HG03196 (cell line): ENCODE measurements at regions not wholly inside any gene's neighbourhood (a gene's known extent, or its start where the extent isn't known, plus 50 kb on each side); places are given as distances from the start of the nearest gene placed in this dataset.

Experiments
- ATAC-seq: cut with Tn5 transposase; IDR thresholded peaks from one replicate; pipeline ENCODE4 v1.9.1; 2021; ENCODE audit not compliant: unreplicated experiment

DNA sequence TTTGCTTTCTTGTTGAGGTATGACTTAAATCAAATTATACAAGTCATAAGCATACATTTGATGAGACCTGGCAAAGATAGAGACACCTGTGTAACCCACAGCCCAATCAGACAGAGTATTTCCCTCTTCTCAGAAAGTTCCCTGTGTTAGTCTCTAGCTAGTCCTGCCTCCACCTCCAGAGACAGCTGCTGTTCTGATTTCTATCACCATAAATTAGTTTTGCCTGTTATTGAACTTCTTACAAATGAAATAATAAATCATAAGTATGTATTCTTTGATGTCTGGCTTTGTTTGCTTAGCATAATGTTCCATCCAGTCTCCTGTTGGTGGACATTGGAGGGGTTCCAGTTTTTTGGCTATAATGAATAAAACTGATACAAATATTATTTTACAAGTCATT is 194.5 kb downstream of the ICE1 start:
- no peak for ATAC-seq

DNA sequence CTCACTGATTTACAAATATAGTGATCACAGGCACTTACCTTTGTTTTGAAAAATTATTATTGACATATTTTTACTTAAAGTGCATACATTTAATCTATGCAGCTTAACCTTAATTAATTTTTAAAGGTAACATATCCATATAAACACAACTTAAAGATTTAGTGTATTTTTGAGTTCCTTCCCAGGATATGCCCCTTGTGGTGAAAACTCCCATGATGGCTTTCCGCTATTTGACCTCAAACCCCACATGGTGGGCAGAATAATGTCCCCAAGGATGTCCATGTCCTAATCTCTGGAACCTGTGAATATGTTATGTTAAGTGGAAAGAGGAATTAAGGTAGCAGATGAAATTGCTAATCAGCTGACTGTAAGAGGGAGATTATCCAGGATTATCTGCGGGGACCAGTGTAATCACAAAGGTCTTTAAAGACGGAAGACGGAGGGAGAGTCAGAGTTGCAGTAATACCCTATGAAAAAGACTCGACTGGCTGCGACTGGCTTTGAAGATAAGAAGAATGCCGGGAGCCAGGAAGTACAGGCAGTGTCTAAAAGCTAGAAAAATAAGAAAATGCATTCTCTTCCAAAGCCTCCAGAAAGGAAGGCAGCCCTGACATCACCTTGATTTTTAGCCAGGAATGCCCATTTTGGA is 193.9 kb downstream of the ICE1 start:
- no peak for ATAC-seq

DNA sequence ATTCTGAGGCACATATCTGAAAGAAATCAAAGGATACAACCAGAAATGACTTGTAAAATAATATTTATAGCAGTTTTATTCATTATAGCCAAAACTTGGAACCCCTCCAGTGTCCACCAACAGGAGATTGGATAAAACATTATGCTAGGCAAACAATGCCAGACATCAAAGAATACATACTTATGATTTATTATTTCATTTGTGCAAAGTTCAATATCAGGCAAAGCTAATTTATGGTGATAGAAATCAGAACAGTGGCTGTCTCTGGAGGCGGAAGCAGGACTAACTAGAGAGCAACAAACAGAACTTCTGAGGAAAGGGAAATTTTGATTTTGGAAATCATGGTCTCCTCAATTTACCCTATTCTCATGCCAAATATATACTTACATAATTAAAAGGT is 193.1 kb downstream of the ICE1 start:
- ATAC-seq: no peak

DNA sequence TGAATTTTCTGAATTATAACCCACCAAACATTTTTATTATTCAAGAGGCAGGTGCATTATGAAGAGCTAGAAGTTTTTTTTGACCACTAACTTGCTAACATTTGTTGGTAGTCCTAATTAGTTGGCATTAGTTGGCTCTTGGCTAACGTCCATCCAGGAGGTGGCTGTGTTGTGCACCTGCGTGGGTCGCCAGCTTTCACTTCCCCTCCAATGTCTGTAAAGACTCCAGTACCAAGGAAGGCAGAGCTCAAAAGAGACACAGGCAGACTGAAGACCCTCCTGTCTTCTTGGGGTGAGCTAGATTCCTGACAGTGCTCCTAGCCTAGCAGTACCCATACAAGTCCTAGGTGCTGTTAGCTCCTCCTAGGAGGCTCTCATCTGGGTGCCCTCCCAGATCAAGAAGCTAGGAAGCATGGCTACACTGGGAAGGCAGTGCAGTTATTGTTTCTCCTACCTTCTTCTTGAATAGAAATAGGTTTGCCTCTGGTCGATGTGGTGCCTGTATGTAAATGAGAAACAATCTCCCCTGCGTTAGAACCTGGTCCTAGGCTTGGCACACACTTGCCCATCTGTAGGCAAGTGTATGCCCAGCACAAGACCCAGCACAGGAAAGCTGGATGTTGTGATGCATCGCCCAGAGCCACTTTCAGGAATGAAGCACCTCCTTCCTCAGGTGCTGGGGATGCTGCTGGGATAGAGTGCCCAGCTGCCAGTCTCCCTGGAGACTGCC is 190.9 kb downstream of the ICE1 start:
- no peak for ATAC-seq

DNA sequence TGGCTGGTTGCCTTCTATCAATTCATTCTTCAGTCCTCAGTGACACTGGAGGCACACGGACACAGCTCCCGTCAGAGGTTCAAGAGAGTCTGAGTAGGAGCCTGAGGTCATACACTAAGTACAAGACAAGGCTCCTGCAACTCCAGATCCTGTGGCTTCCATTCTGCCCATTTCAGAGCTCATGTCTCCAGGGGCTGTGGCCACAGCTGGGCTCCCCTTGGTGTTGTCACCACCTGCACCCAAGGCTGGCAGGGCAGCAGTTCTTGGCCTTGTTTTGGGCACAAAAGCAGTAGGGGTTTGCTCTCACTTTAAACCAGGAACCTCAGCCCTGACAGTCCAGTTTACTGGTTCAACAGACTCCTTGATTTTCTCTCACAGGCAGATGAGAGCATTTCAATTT is 189.6 kb downstream of the ICE1 start:
- ATAC-seq: no peak

DNA sequence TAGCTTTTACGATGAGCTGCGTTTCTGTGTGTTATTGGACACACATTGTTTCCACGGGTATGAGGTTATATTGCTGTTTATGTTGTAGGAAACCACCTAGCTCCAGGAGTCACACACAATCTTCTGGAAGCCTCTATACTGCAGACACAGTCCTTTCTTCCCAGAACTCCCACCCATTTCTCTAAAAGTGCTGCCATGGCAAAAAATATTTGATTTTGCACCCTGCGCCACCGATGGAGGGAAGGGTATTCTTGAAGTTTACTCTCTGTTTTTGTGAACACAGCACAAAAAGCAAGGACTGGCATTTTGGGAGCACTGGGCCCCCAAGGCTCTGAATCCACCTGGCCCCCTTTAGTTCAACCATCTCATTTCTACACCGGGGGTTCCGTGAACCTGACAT is 187.5 kb downstream of the ICE1 start:
- no peak for ATAC-seq

DNA sequence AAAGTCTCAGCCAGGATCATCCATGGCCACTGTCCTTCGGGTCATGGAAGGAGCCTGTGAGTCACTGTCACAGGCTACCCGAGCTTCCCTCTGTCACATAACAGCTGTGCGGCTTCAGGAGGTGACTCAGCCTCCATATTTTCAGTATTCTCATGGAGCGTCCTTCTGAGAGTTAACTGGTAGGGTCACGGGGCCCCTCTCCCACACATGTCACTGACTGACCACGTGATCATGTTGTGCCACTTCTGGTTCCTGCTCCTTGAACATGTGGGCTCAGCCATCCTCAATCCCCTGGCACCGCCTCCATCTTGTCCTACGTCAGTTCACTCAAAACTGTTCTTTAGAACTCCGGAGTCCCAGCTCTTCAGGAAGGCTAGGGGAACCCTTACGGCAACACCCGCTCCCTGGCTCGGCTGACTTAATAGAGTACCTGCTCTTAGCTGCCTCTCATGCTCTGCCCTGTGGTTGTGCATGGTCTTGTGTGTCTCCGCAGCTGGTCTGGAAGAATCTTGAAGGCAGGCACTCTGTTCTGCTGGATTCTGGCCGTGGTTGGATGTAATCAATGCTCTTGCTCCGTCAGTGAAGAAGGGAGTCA is 182.8 kb downstream of the ICE1 start:
- no peak for ATAC-seq

DNA sequence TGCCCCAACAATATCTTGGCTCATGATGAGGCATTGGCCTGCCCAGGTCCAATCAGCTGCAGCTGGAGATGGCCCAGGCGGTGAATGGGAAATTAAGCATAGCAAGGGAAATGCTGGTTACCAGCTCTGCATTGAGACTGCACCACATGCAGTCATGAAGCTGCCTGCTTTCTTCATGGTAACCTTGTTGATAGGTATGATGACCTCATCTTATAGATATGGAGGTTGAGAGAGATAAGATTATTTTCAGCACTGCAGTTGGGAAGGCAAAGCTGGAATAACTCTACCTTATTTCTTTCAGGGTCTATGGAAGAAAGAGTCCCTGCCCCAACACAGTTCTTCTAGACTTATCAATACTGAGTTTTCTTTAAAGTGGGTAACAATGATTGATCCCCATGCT is 180.1 kb downstream of the ICE1 start:
- ATAC-seq: no peak

DNA sequence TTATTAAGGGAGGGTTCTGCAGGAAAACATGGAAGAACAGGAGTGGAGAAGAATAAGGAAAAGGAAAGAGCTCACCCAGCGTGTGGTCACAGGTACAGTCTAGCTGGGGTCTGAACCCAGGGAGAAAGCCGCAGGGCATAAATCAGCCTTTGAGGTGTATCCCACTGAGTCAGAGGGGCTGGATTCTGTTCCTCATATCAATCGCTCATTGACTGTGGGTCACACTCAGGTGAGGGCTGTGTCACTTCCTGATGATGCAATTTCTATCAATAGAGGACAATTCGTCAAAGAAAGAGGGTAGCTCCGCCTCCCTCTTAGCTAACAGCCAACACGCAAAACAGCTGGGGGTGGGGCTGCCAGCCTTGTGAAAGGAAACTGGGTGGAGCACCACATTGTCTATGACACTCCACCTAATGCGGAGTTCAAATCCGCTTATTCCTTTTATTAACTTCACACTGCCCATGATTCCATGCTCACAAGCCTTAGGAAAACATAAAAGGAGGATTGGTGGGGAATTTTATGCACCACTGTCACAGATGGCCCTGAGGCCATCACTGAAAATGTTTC is 176.2 kb downstream of the ICE1 start:
- ATAC-seq: no peak

DNA sequence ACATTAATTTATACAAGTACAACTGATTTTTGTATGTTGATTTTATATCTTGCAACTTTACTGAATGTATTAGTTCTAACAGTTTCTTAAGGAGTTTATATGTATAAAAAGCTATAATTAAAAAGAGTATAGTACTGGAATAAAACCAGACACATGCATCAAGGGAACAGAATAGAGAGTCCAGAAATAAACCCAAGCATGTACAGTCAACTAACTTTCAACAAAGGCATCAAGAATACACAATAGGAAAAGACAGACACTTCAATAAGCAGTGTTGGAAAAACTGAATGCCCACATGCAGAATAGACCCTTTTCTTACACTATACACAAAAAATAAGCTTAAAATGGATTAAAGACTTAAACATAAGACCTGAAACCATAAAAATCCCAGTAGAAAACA is 170.9 kb downstream of the ICE1 start:
- no peak for ATAC-seq

DNA sequence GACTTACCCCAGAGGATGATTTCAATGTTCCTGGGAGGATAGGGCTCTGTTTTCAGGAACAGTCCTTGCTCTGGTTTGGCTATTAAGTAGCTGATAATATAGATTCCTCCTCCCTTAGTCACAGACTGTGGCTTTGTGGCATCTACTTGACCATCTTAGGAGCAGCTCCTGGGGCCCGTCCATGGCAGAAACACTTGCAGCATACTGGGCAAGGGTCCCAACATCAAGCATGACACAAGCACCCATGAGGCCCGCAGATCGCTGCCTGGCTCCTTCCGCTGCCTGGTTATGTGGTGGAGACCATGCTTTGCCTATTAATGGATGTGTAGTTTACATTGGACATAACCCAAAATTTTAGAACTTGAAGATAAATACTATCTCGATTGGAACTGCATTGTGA is 170.1 kb downstream of the ICE1 start:
- ATAC-seq: no peak

DNA sequence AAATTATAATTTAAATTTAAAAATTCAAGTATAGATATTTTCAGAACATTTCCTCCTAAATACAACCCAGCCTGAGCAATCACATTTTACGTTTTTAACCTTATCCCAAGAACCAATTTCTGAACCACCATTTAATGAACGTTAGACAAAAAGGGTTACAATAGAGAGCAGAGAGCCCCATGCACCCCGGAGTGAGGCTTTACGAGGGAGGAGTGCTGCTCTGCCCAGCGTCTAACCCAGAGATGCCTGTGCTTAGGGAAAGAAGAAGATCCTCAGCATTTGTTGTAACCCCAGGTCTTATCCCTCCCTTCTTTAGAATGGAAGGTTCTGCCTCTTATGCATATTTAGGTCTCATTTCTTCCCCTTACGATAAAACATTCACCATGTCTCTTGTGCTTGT is 169.1 kb downstream of the ICE1 start:
- no peak for ATAC-seq

DNA sequence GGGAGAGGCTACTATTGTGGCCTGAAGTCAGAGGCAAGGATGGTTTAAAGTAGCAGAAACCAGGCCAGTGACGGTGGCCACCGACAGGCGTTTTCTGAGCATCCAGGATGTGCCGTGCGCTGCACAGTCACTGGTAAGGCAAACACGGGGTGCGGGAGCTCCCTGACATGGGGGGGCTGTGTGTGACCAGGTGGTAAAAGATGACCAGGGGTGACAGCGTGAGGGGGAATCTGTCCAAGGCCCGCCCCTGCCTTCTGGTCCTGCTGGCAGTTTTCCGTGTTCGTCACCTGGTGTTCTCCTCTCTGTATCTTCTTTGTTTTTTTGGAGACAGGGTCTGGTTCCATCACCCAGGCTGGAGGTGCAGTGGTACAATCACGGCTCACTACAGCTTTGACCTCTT is 167.4 kb downstream of the ICE1 start:
- ATAC-seq: no peak

DNA sequence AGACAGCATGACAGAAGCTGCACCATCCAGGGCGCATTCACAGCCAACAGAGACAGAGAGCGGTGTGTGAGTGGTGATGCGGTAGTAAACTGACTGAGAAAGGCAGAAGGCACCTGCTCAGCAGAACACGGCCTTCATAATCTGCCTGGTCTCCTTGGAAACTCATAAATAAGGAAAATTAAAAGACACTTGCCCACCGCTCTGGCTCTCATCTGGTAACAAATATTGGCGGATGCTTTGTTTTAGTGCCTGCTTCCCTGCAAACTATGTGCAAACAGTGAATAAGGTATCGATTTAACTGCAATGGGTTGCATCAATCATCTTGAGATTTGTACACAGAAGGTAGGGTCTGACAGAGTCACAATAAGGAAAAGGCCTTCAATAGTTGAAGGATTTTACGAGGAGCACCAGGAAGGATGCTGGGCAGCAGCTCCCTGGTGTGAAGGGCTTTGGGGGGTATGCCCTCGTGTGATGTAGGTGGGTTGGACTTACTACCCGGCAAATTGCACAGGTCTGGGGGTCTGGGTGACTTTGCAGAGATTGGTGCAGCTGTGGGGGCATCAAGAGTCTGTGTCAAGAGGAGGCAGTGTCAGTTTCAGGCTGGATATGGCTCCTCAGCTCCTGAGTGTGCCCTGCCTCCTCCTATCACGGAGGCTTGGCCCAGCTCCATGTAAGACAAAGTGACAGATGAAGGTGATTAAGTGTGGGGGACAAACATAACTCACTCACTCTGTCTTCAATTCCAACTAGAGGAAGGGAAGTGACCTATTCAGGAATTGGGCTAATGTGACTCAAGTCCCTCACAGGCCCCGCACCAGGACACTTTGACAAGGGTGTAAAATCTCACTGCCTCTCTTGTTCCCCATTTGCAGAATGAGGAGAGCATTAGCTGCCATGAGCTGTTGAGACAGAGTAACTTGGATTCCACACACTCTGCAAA is 166.7 kb downstream of the ICE1 start:
- ATAC-seq: no peak

DNA sequence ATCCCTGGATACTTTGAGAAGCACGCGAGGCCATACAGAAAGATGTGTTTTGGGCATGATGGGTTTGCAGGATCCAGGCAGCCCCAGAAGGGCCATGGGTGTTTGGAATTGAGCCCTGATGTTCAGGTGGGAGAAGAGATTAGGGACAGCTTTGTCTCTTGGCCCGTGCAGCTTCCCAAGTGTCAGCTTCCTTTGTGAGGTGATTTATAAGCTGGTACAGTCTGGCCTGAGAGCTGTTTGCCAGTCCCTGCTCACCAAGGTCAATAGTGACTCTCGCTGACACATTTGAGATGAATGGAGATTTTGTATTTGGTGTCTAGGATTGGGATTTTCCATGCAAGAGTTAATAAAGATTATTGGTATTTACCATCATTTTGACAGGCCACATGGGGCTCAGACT is 165.9 kb downstream of the ICE1 start:
- ATAC-seq: no peak

DNA sequence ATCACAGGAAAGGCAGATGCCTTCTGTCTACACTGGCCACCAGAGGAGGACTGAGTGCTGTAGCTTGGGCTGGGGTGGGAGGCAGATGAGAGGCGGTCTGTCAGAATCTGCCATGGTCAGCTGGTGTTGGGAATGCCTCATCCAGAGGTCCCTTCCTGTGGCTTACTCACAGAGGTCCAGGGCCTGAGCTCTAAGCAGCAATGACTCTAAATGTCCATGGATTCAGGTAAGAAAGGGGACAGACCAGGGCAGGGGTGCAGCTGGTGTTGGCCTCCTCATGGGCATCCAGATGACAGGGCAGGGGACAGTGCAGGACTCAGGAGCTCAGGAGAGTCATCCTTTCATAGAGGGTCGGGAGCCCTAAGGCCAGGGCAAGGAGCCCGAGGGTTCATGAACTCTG is 165.0 kb downstream of the ICE1 start:
- ATAC-seq: no peak

DNA sequence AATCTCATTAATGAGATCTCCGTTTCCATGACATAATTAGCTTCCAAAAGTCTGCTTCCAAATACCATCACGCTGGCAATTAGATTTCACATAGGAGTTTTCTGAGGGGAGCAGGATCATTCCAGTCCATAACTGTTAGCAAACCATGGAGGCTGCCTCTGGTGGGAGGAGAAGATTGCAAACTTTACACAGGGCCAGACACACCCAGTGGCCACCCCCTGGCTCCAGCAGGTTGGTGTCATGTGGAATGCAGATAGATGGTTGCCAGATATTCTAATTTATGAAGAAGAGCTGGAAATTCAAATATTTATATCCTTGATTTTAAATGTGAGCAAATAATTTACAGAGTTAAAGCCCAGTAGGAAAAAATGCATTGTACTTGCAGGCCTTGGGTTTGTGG is 164.2 kb downstream of the ICE1 start:
- ATAC-seq: no peak

DNA sequence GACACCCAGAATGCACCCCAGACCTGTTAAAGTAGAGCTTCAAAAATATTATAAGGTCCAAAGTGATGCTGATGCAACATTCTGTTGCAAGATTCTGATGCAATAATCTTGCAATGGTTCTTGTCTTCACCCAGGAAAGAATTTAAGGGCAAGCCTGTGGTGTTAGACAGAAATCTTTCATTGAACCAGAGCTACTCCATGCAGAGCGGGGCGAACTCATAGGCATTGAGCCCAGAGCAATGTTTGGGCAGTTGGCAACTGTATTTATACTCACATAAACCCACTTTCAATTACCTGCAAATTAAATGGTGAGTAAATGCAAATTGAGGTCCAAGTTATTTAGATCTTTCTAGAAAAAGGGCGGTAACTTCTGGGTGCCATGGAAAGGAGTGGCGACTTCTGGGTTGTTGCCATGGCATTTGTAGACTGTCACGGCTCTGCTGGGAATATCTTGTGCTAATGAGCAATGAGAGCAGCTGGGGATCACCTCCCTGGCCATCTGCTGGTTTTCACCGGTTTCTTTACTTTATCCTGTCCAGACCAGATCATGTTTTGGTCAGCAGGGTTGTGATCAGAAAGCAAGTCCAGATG is 163.4 kb downstream of the ICE1 start:
- ATAC-seq: no peak

DNA sequence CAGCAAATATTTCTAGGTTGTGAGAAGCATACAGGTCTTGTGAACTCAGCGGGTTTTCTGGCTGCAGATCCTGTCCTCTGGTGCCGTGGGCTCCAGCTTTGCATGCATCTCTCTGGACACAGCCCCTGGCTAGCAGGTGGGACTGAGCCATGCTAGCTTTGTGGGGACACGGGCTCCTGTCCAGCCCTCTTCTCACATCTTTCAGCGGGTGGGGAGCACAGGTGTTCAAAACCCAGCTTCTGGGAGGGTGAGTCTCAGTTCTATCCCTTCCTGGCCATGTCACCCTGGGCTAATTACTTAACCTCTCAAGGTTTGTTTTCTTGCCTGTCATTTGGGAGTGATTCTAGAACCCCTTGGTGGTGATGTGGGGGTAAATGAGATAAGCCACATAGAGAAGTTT is 162.3 kb downstream of the ICE1 start:
- no peak for ATAC-seq

DNA sequence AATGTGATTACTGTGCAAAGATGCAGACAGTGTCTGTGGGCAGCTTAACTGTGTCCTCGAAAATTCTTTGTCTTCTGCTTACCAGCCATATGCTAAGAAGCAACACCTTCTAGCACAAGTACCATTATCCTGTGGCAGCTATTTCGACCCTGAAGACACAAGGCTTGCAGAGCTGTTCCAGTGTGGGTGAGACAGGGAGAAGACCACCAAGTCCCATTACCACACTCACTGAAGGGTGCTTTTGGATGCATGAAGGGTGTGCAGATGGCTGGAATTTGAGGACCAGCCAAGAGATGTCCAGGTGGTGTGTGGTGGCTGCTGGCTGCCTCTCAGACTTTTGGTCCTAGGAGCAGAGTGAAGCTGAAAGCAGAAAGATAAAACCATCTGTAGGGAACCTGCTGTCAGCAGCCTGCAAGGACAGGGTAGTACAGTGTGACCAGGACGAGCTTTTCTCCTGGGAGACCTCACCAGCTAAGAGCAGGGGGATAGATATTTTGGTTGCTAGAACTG is 161.8 kb downstream of the ICE1 start:
- no peak for ATAC-seq

DNA sequence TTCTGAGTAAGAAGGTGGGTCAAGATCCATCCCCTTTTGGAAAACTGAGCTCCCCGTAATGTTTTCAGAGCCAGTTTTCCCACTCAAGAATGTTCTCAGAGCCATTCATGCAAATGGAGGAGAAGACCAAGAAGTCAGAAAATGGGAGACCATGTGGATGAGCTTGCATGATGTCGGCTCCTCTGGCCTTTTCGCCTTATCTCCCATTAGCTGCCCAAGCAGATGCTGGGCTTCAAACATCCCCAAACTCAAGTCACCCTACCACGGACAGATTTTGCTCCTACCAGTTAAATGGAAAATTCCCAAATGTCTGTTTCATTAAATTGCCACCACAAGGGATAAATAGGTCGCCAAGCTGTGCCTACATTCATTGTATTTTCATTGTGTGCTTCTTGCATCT is 161.4 kb downstream of the ICE1 start:
- no peak for ATAC-seq
